HCT116 (cell line): ENCODE measurements at regions not wholly inside any gene's neighbourhood (a gene's known extent, or its start where the extent isn't known, plus 50 kb on each side); places are given as distances from the start of the nearest gene placed in this dataset.

Experiments
- ATAC-seq: fragments of 200-7000 bp; cut with Tn5 transposase; 2 replicates; pipeline ENCODE4 v1.9.1; 2020; ENCODE audit warnings: mild to moderate bottlenecking, moderate library complexity
- BruUV-seq: library from RNA; stranded (reverse); fragments of 400-500 nt; replicated peaks from 2 replicates; lab custom pipeline; 2021; lab: Mats Ljungman, UMichigan
- CTCF ChIA-PET: fragments of 300-600 bp; sonication (Branson Sonifier 250); formaldehyde crosslinking; loops from one replicate; lab custom pipeline; 2021; ENCODE audit warnings: antibody characterized with exemption; lab: Charles Lee
- POLR2A ChIA-PET: fragments of 300-600, 350-600 bp; sonication (Branson Sonifier 250); formaldehyde crosslinking; loops from one replicate; lab custom pipeline; 2021; ENCODE audit warnings: antibody characterized with exemption; lab: Charles Lee
- RAD21 ChIA-PET, 2 experiments: fragments of 300-600 bp; sonication (Branson Sonifier 250); formaldehyde crosslinking; loops; one replicate each; lab custom pipeline; 2023; ENCODE audit warnings: low total read pairs in 2 of 2; ENCODE audit not compliant: uncharacterized antibody in 2 of 2, unreplicated experiment in 2 of 2, low non-redundant PET in 1 of 2; lab: Charles Lee
- DNase-seq: peaks from one replicate; pipeline ENCODE4 v3.0.0-alpha.2; 2010; ENCODE audit warnings: low read depth, low spot score
- H2AFZ ChIP-seq: fragments of 200-600 bp; shearing (Covaris generic), sonication (generic); 2 replicates; pipeline ENCODE4 v1.6.1; 2017; ENCODE audit warnings: low read depth, mixed run types, mixed read lengths, antibody characterized with exemption, low read length; ENCODE audit not compliant: poor library complexity, severe bottlenecking
- H3K27ac ChIP-seq: 2 replicates; pipeline ENCODE4 v1.5.1; 2012; ENCODE audit warnings: low read depth, low read length
- H3K27me3 ChIP-seq: fragments of 200-600 bp; sonication (generic); 2 replicates; pipeline ENCODE4 v1.6.1; 2016; ENCODE audit warnings: mixed run types, low read length, mixed read lengths; ENCODE audit not compliant: insufficient read depth
- H3K36me3 ChIP-seq, 2 experiments: fragments of 200-500 bp in 1 of 2; fragments of 200-600 bp in 1 of 2; sonication (Bioruptor generic) in 1 of 2; sonication (generic) in 1 of 2; 2 replicates each; pipeline versions ENCODE4 v1.5.1 to v1.6.1; 2014 to 2016; ENCODE audit warnings: low read length in 2 of 2, inconsistent platforms in 1 of 2, mixed read lengths in 1 of 2, mixed run types in 1 of 2; ENCODE audit not compliant: insufficient read depth in 2 of 2, control insufficient read depth in 1 of 2
- H3K4me1 ChIP-seq, 2 experiments: fragments of 200-600 bp in 1 of 2; sonication (generic) in 1 of 2; 2 replicates each; pipeline versions ENCODE4 v1.5.1 to v1.6.1; 2012 to 2017; ENCODE audit warnings: low read length in 2 of 2, inconsistent platforms in 1 of 2, mild to moderate bottlenecking in 1 of 2, mixed read lengths in 1 of 2, mixed run types in 1 of 2, moderate library complexity in 1 of 2; ENCODE audit not compliant: insufficient read depth in 2 of 2, control insufficient read depth in 1 of 2
- H3K4me2 ChIP-seq: fragments of 200-600 bp; sonication (generic); 2 replicates; pipeline ENCODE4 v1.6.1; 2017; ENCODE audit warnings: mixed run types, low read length, mixed read lengths
- H3K4me3 ChIP-seq, 2 experiments: fragments of 200-600 bp in 1 of 2; sonication (generic) in 1 of 2; replicated peaks in 1 of 2; 2 replicates each; pipeline ENCODE4 v1.5.1; 2011 to 2016; ENCODE audit warnings: low read length in 2 of 2, control low read depth in 1 of 2, low read depth in 1 of 2, mild to moderate bottlenecking in 1 of 2, mixed read lengths in 1 of 2, mixed run types in 1 of 2
- H3K79me2 ChIP-seq: fragments of 200-600 bp; sonication (generic); 2 replicates; pipeline ENCODE4 v1.6.1; 2017; ENCODE audit warnings: mild to moderate bottlenecking, mixed run types, low read length, moderate library complexity, mixed read lengths; ENCODE audit not compliant: insufficient read depth
- H3K9ac ChIP-seq: fragments of 200-600 bp; sonication (generic); 2 replicates; pipeline ENCODE4 v1.6.1; 2016; ENCODE audit warnings: low read length, mixed read lengths
- H3K9me2 ChIP-seq: fragments of 200-600 bp; sonication (generic), shearing (Covaris generic); 2 replicates; pipeline ENCODE4 v1.6.1; 2017; ENCODE audit warnings: mixed run types, mild to moderate bottlenecking, moderate library complexity; ENCODE audit not compliant: insufficient read depth
- H3K9me3 ChIP-seq, 2 experiments: fragments of 200-500 bp in 1 of 2; fragments of 200-600 bp in 1 of 2; sonication (Bioruptor generic) in 1 of 2; sonication (generic) in 1 of 2; 2 replicates each; pipeline ENCODE4 v1.6.1; 2014 to 2017; ENCODE audit warnings: low read length in 2 of 2, mixed read lengths in 2 of 2, inconsistent platforms in 1 of 2, low read depth in 1 of 2, mild to moderate bottlenecking in 1 of 2, mixed run types in 1 of 2, moderate library complexity in 1 of 2; ENCODE audit not compliant: control insufficient read depth in 1 of 2, insufficient read depth in 1 of 2
- H4K20me1 ChIP-seq: fragments of 200-600 bp; sonication (generic), shearing (Covaris generic); 2 replicates; pipeline ENCODE4 v1.6.1; 2017; ENCODE audit warnings: mixed run types, mild to moderate bottlenecking, moderate library complexity; ENCODE audit not compliant: insufficient read depth
- CBX3 ChIP-seq: IDR thresholded peaks from 2 replicates; pipeline ENCODE4 v1.6.1; 2012; ENCODE audit warnings: low read depth
- CEBPB ChIP-seq: IDR thresholded peaks from 2 replicates; pipeline ENCODE4 v1.6.1; 2012; ENCODE audit warnings: low read depth
- ELF1 ChIP-seq: IDR thresholded peaks from 2 replicates; pipeline ENCODE4 v1.6.1; 2012; ENCODE audit warnings: low read depth, borderline replicate concordance
- EZH2 ChIP-seq: fragments of 200-600 bp; sonication (generic); IDR thresholded peaks from 2 replicates; pipeline ENCODE4 v1.6.1; 2017; ENCODE audit warnings: antibody characterized with exemption, mixed run types
- EZH2phosphoT487 ChIP-seq: fragments of 200-600 bp; IDR thresholded peaks from 2 replicates; pipeline ENCODE4 v1.6.1; 2018; ENCODE audit warnings: antibody characterized with exemption, borderline replicate concordance
- POLR2A ChIP-seq: IDR thresholded peaks from 2 replicates; pipeline ENCODE4 v1.7.0; 2011; ENCODE audit warnings: borderline replicate concordance; ENCODE audit not compliant: insufficient read depth, insufficient read length; ENCODE audit errors: extremely low read depth
- POLR2AphosphoS5 ChIP-seq: IDR thresholded peaks from 2 replicates; pipeline ENCODE4 v1.6.1; 2011; ENCODE audit warnings: mild to moderate bottlenecking, low read depth, low read length, moderate library complexity
- RAD21 ChIP-seq: IDR thresholded peaks from 2 replicates; pipeline ENCODE4 v1.6.1; 2012; ENCODE audit warnings: low read depth, mild to moderate bottlenecking
- REST ChIP-seq: IDR thresholded peaks from 2 replicates; pipeline ENCODE4 v1.6.1; 2012; ENCODE audit warnings: low read depth
- SIN3A ChIP-seq: IDR thresholded peaks from 2 replicates; pipeline ENCODE4 v1.6.1; 2012; ENCODE audit warnings: low read depth
- SP1 ChIP-seq: IDR thresholded peaks from 2 replicates; pipeline ENCODE4 v1.6.1; 2012; ENCODE audit warnings: low read depth
- SRF ChIP-seq: IDR thresholded peaks from 2 replicates; pipeline ENCODE4 v1.6.1; 2012; ENCODE audit warnings: low read depth
- YY1 ChIP-seq: IDR thresholded peaks from 2 replicates; pipeline ENCODE4 v1.6.1; 2011; ENCODE audit warnings: low read length, low read depth, moderate library complexity, mild to moderate bottlenecking; ENCODE audit not compliant: insufficient replicate concordance; ENCODE audit errors: extremely low read depth
- ZFX ChIP-seq: fragments of 450-650 bp; IDR thresholded peaks from 2 replicates; pipeline ENCODE4 v1.6.1; 2017
- ZNF274 ChIP-seq: fragments of 200-500 bp; sonication (Bioruptor generic); IDR thresholded peaks from 2 replicates; pipeline ENCODE4 v1.6.1; 2014; ENCODE audit warnings: mild to moderate bottlenecking, low read depth, low read length, inconsistent platforms
- intact Hi-C: fragments of 100-400 bp; cut with micrococcal nuclease; formaldehyde crosslinking; loops from 2 replicates; pipeline ENCODE4 v1.10.0; 2022
- TF ChIP-seq, protein P1 (sequence below): IDR thresholded peaks from 2 replicates; pipeline ENCODE4 v1.6.1; 2012
- TF ChIP-seq, protein P2 (sequence below): IDR thresholded peaks from 2 replicates; pipeline ENCODE4 v1.6.1; 2012
- TF ChIP-seq, protein P3 (sequence below), 3 experiments: fragments of 200-600 bp in 1 of 3; sonication (generic) in 1 of 3; IDR thresholded peaks in 2 of 3; conservative IDR thresholded peaks in 1 of 3; 2 replicates each; pipeline ENCODE4 v1.5.1; 2012 to 2017; ENCODE audit warnings: low read depth in 2 of 3, low read length in 2 of 3, antibody characterized with exemption in 1 of 3, borderline replicate concordance in 1 of 3, control low read depth in 1 of 3, mild to moderate bottlenecking in 1 of 3, mixed read lengths in 1 of 3, mixed run types in 1 of 3, moderate library complexity in 1 of 3; ENCODE audit not compliant: insufficient read depth in 1 of 3

GRCh38 chr9:78448960-78449673 lies 152.2 kb downstream of the PSAT1 start:
- no TSS peak for BruUV-seq

More at GRCh38 chr9:78448960-78449673, 152.2 kb downstream of the PSAT1 start:
- H3K27me3 ChIP-seq = no peaks in the 10 kb centered on the region
- H3K36me3 ChIP-seq = no peaks in the 10 kb centered on the region
- ATAC-seq (no peak), DNase-seq (no peak)
- H2AFZ ChIP-seq = no peak overlapping the region
- no peak overlapping the region for H3K9ac ChIP-seq
- intact Hi-C loops = no loop called here
- H3K4me3 ChIP-seq = no peak overlapping the region
- ChIA-PET RAD21 (no interaction called here), CTCF (interaction anchor here (0.9 kb wide), 1 partner anchor 9 kb away, joined by 3 read pairs; no protein-coding TSS in a partner anchor), POLR2A (no interaction called here)
- H3K27ac ChIP-seq = no peak overlapping the region
- H3K4me1 ChIP-seq = no peaks in the 10 kb centered on the region
- H3K9me2 ChIP-seq = no peaks in the 10 kb centered on the region
- H3K79me2 ChIP-seq = no peaks in the 10 kb centered on the region
- H3K9me3 ChIP-seq = no peaks in the 10 kb centered on the region
- no peaks in the 10 kb centered on the region for H4K20me1 ChIP-seq
- TF ChIP-seq SP1 (no peak), CEBPB (no peak), REST (no peak), SRF (no peak), RAD21 (no peak), ZNF274 (no peak), EZH2 (no peak), CBX3 (no peak), POLR2A (no peak), ELF1 (no peak), YY1 (no peak), EZH2phosphoT487 (no peak), SIN3A (no peak), POLR2AphosphoS5 (no peak), ZFX (no peak)
- TF ChIP-seq, protein P1, sequence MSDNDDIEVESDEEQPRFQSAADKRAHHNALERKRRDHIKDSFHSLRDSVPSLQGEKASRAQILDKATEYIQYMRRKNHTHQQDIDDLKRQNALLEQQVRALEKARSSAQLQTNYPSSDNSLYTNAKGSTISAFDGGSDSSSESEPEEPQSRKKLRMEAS = no peak
- TF ChIP-seq, protein P2, sequence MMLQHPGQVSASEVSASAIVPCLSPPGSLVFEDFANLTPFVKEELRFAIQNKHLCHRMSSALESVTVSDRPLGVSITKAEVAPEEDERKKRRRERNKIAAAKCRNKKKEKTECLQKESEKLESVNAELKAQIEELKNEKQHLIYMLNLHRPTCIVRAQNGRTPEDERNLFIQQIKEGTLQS = no peak
- TF ChIP-seq, protein P3, sequence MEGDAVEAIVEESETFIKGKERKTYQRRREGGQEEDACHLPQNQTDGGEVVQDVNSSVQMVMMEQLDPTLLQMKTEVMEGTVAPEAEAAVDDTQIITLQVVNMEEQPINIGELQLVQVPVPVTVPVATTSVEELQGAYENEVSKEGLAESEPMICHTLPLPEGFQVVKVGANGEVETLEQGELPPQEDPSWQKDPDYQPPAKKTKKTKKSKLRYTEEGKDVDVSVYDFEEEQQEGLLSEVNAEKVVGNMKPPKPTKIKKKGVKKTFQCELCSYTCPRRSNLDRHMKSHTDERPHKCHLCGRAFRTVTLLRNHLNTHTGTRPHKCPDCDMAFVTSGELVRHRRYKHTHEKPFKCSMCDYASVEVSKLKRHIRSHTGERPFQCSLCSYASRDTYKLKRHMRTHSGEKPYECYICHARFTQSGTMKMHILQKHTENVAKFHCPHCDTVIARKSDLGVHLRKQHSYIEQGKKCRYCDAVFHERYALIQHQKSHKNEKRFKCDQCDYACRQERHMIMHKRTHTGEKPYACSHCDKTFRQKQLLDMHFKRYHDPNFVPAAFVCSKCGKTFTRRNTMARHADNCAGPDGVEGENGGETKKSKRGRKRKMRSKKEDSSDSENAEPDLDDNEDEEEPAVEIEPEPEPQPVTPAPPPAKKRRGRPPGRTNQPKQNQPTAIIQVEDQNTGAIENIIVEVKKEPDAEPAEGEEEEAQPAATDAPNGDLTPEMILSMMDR (IDR thresholded peaks at IDR 0.05 in 2 of 3, conservative IDR thresholded peaks at IDR 0.05 in 1 of 3; ENCODE audit: borderline replicate concordance in 1 of 3, insufficient read depth in 1 of 3, low read depth in 2 of 3, low read length in 2 of 3) = no peak
- no peak overlapping the region for H3K4me2 ChIP-seq
